ENCODE measurements at regions not wholly inside any gene's neighbourhood (a gene's known extent, or its start where the extent isn't known, plus 50 kb on each side); places are given as distances from the start of the nearest gene placed in this dataset.

DNA sequence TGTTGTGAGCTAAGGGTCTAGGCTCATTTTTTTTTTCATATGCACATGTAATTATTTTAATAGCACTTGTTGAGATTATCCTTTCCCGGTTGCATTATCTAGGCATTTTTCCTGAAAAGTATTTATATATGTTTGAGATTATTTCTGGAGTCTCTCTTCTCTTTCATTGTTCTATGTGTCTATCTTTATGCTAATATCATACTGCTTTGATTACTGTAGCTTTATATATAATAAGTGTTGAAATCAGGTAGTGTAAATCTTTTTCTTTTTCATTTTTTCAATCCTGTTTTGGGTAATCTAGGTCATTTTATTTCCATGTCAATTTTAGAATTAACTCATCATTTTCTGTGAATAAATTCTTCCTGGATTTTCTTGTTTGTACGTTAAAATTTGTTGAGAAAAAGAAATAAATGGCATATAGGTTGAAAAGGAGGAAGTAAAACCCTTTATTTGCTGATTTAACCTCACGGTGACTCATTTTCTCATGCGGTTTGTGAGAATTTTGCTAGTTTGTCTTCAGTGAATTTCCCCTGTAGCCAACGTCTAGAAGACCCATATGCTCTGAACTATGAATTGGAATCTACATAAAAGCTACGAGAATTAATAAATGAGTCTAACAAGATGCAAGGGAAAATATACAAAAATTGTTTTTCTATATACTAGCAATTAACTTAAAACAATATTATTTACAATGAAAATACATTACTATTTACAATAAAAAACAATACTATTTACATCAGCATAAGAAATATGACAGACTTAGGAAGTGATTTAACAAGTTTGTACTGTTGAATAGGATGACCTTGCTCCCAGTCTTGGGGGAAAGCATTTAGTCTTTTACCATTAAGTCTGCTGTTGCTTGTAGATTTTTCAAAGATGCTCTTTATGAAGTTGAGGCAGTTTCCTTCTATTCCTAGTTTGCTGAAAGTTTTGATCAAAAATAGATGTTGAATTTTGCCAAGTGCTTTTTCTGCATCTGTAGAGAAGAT, 105.0 kb downstream of the SNAPC1 start:
- Mint-ChIP-seq H3K4me1 (no peaks in the 10 kb centered on the region), H3K27ac (ENCODE audit: unreplicated experiment) (no peak overlapping the region), H3K9me3 (peaks cover 16% of the 10 kb centered on the region), H3K36me3 (ENCODE audit: low read depth) (peaks cover 4% of the 10 kb centered on the region), H3K27me3 (ENCODE audit: low read depth) (no peaks in the 10 kb centered on the region), H3K4me3 (no peak overlapping the region)
- no peak for DNase-seq (ENCODE audit: low read depth, low spot score)
- TF ChIP-seq, protein P1, sequence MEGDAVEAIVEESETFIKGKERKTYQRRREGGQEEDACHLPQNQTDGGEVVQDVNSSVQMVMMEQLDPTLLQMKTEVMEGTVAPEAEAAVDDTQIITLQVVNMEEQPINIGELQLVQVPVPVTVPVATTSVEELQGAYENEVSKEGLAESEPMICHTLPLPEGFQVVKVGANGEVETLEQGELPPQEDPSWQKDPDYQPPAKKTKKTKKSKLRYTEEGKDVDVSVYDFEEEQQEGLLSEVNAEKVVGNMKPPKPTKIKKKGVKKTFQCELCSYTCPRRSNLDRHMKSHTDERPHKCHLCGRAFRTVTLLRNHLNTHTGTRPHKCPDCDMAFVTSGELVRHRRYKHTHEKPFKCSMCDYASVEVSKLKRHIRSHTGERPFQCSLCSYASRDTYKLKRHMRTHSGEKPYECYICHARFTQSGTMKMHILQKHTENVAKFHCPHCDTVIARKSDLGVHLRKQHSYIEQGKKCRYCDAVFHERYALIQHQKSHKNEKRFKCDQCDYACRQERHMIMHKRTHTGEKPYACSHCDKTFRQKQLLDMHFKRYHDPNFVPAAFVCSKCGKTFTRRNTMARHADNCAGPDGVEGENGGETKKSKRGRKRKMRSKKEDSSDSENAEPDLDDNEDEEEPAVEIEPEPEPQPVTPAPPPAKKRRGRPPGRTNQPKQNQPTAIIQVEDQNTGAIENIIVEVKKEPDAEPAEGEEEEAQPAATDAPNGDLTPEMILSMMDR (conservative IDR thresholded peaks at IDR 0.05) = no peak

DNA sequence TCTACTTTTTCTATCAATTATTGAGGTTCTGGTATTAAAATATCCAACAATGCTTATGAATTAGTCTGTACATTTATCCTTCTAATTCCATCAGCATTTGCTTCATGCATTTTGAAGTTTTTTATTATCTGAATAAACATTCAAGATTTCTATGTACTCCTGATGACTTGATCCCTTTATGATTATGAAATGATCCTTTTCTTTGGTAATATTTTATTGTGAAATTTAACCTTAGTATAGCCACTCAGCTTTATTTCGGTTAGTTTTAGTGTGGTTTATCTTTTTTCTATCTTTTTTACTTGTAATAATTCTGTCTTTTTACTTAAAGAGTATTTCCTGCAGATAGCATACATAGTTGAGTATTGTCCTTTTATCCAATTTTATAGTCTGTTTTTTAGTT, 106.6 kb downstream of the SNAPC1 start:
- H3K9me3 Mint-ChIP-seq = peaks cover 16% of the 10 kb centered on the region
- no peak for DNase-seq (ENCODE audit: low read depth, low spot score)
- H3K27ac Mint-ChIP-seq (ENCODE audit: unreplicated experiment) = no peak overlapping the region
- no peak overlapping the region for H3K4me3 Mint-ChIP-seq
- H3K27me3 Mint-ChIP-seq (ENCODE audit: low read depth) = no peaks in the 10 kb centered on the region
- H3K36me3 Mint-ChIP-seq (ENCODE audit: low read depth) = peaks cover 4% of the 10 kb centered on the region
- H3K4me1 Mint-ChIP-seq = no peaks in the 10 kb centered on the region
- TF ChIP-seq, protein P1 (conservative IDR thresholded peaks at IDR 0.05) = no peak

DNA sequence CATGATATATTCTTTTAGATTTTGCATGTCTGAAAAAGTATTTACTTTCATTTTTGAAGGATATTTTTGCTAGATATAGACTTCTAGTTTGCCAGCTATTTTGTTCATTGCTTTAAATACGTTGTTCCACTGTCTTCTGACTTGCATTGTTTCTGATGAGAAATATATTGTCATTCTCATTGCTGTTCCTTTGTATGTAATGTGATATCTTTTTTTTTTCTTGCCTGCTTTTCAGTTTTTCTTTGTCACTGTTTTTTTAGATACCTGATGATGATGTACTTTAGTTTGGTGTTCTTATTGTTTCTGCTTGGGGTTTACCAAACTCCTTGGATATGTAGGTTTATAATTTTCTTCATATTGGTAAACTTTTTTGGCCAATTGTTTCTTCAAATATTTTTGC, 107.9 kb downstream of the SNAPC1 start:
- no peak overlapping the region for H3K27ac Mint-ChIP-seq (ENCODE audit: unreplicated experiment)
- TF ChIP-seq, protein P1 (conservative IDR thresholded peaks at IDR 0.05) = no peak

DNA sequence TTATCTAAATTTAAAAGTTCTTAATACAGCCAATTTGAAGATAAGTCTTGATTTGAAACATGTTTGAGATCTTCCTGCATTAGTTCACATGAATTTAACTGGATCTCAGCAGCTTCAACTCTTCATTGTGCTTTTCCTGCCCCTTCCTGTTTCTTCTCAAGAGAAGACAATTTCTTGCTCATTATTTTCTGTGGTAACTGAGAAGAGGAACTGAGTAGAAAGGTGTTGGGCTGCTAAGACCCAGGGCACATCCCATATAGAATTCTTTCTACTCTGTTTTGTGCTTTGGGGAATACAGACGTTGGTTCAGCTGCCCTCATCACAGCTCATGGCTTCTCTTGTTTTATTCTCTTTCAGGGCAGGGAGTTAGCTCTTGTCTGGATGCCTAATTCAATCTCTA, 110.2 kb downstream of the SNAPC1 start:
- DNase-seq (ENCODE audit: low read depth, low spot score) = no peak
- Mint-ChIP-seq H3K9me3 (peaks cover 16% of the 10 kb centered on the region), H3K4me3 (no peak overlapping the region), H3K27me3 (ENCODE audit: low read depth) (no peaks in the 10 kb centered on the region), H3K27ac (ENCODE audit: unreplicated experiment) (no peak overlapping the region), H3K4me1 (no peaks in the 10 kb centered on the region), H3K36me3 (ENCODE audit: low read depth) (peaks cover 4% of the 10 kb centered on the region)
- TF ChIP-seq, protein P1 (conservative IDR thresholded peaks at IDR 0.05) = no peak

More for the DNA sequence above, 107.9 kb downstream of the SNAPC1 start:
- Mint-ChIP-seq H3K27me3 (ENCODE audit: low read depth) (no peaks in the 10 kb centered on the region), H3K4me3 (no peak overlapping the region), H3K9me3 (peaks cover 16% of the 10 kb centered on the region), H3K4me1 (no peaks in the 10 kb centered on the region), H3K36me3 (ENCODE audit: low read depth) (peaks cover 4% of the 10 kb centered on the region)
- DNase-seq (ENCODE audit: low read depth, low spot score) = no peak

DNA sequence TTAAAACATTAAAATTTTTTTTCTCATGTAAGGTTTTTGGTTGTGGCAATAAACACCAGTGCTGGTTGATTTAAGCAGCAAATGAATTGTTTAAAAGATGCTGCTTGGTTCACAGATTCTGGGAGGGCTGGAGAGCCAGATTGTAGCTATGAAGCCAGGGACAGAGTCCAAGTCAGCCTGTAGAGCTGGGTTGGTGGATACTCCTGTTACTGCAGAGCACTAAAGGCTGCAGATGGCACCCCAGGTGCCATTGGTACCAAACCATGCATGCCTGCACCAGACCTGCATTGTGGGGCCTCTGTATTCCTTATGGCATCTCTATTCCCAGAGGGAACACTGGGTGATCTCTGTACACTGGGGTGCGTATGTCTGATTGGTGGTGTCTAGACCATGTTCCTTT, 113.3 kb downstream of the SNAPC1 start:
- H3K9me3 Mint-ChIP-seq = peaks cover 4% of the 10 kb centered on the region
- no peak for DNase-seq (ENCODE audit: low read depth, low spot score)
- peaks cover 2% of the 10 kb centered on the region for H3K36me3 Mint-ChIP-seq (ENCODE audit: low read depth)
- H3K4me1 Mint-ChIP-seq = no peaks in the 10 kb centered on the region
- peaks cover 9% of the 10 kb centered on the region for H3K27me3 Mint-ChIP-seq (ENCODE audit: low read depth)
- no peak overlapping the region for H3K4me3 Mint-ChIP-seq
- TF ChIP-seq, protein P1 (conservative IDR thresholded peaks at IDR 0.05) = no peak
- no peak overlapping the region for H3K27ac Mint-ChIP-seq (ENCODE audit: unreplicated experiment)

All from neural crest cell (in vitro differentiated cells).